Inferior parietal cortex (tissue), 1 donor: ENCODE measurements at regions not wholly inside any gene's neighbourhood (a gene's known extent, or its start where the extent isn't known, plus 50 kb on each side); places are given as distances from the start of the nearest gene placed in this dataset.

Source experiments
- DNase-seq: peaks from one replicate; pipeline ENCODE4 v3.0.0-alpha.2; 2016; ENCODE audit errors: extremely low spot score

- DNase-seq, result no peak
These were observed 603.2 kb upstream of the KCNMB2 start for GRCh38 chr3:177932750-177933660.

DNA sequence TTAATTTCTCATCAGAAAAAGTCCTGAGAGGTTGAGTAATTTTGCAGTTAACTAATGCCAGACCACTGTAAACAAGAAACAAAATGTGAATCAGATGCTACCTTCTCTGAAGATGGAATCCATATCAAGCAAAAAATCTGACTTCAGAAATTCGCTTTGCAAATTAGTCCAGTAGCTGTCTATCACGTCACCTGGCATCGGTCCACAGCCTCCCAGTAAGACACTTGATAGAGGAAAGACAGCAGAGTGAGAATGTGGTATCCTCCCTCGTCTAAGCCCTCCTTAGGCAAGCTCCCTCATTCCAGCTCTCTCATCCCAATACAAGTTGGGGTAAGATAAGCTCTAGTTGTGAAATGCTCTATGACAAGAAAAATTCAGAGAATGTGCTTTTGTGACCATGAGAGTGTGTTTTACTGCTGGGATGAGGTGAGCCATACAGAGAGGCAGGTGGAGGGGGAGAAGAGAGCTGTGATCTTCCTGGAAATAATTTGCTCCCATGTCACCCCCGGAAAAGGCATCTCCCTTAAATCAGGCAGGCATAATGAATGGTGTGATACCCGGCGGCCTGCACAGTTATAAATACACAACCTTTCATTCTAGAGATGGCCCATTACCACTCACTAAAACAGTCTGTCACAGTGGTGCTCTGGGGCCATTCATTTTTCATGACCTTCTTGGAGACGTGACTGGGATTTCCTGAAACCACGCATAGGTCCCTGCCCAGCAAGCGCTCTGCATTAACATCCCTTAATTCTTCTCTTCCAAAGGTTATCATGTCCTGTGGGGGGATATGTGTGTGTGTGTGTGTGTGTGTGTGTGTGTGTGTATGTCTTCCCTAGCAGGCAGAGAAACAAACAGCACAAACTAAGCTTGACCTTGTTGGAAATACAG lies 602.0 kb upstream of the KCNMB2 start:
- DNase-seq, result no peak

DNA sequence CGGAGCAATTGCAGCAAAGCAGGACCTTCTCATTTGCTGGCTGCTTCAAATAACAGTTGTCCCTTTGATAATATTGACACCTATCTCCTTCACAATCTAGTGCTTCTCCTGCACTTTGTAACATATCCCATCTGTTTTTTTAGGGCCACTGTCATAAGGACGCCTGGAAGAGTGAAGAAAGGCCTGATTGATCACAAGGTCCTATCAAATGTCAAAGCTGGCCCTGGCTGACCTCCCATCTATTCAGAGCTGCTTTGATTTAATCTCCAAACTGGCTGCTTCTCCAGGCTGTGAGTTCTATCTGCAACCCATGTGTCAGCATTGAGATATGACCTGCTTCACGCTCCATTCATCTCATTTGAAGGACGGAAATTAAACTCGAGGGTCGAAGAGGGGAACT lies 601.2 kb upstream of the KCNMB2 start:
- no peak for DNase-seq

DNA sequence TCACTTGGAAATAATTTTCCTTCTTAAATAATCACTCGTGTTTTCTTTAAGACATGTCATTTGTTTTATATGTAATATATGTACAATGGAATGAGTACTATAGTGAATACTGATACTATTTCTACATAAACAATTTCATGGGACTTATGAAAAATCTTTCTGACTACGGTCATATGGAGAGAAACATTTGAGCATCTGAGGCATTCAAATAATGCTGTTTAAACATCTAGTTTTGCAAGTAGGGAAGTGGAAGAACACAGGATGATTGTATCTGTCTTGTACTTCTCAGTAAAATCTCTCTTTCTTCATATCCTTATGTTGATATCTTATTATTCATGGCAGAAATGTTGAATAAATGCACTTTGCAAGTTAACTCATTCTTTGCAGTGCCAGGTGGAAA lies 599.5 kb upstream of the KCNMB2 start:
- DNase-seq, result no peak

DNA sequence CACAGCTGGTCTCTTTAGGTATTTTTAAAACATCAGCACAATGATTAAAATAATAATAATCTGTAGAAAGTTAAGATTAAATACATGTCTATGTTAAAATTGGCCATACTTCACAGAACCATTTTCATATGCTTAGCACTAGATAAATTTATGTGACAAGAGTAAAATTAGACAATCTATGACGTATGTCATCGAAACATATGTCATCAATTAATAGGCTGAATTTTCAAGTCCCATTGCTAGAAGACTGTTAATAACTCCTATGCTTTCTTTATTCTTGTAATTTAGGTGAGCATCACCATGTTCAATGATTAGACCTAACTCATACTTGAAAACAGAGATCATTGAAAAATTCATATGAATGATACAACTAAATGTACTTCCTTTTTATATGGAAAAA lies 593.3 kb upstream of the KCNMB2 start:
- DNase-seq, result no peak

DNA sequence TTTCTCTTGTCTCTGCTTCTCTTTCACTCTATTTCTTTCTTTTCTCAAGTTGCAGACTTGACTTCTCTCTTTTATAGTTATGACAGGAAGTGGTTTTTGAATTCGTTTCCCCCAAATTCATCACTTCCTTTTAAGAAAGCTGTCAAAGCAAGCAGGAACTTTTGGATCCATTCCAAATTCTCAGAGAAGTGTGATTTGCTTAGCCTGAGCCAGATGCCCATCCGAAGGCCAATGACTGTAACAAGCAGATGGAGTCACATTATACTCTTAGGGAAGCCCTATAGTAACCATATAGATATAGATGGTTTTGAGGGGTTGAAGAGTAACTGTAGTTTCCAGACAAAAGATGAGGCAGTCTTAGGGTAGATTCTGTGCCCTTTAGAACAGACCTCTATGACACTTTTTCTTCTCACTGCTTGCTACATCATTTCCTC lies 592.0 kb upstream of the KCNMB2 start:
- DNase-seq, result no peak

DNA sequence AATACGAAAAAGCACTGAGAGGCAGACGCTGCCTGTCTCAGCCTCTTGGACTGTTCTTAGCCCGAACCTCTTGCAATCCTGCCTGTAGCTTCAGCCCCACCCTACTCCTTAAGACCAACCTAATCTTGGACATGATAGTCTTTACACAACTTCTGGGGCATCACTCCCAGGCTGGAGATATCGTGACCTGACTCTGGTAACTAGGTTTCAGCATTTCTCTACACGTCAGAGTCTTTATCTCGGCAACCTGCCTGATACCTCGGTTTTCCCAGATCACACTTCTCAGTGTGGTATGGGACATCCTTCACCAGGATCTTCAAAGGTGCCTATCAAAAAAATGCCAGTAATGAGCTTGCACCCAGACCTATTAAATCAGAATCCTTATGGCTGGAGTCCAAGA lies 590.2 kb upstream of the KCNMB2 start:
- DNase-seq, result no peak

DNA sequence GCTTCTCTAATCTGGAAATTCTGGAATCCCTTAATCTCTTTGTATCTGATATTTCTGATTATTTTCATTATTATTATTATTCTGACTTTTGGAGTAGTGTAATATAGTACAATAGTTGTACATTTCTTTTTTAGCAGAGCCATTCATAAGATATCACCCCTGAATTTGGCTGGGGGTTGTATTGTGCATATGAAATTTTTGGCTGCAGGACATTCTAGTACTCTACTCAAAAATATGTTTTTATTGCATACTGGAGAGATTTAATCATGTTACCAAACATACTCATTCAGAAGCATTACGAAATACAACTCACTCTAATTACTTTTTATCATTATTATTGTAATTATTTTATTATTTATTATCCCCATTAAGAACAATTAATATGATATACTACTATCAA lies 589.7 kb upstream of the KCNMB2 start:
- no peak for DNase-seq

DNA sequence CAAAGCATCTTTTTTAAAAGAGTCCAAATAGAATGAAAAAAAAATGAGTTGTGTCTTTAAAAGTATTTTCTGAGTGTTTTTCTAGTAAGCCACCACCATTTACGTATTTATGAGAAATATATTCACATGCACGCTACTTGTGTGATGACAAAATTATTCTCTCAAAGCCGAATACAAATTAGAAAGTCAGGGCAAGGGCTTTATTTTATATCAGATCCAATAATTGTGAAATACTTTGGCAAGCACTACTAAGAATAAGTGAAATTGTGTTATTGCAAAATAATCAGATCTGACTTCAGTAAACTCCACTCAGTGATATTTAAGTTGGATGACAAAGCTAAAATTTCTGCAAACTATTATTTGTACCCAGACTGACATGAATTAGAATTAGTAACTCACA lies 589.3 kb upstream of the KCNMB2 start:
- no peak for DNase-seq

DNA sequence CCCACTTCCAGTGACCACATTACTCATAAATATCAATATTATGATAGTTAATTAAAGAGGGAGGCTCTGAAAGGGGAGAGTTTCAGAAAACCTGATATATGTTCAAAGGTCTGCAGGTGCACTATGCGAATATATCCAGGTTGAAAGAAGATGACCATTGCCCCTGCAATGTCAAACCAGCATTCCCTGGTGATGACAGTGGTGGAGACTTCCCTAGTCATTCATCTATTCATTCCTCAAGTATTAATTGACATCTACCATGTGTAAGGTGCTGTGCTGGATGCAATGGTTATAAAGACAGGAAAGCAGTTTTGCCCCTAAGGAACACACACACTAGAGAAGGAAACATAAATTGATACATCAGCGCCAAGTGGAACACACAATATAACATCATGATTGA lies 588.3 kb upstream of the KCNMB2 start:
- DNase-seq, result no peak

GRCh38 chr3:177948716-177949425 lies 587.4 kb upstream of the KCNMB2 start:
- no peak for DNase-seq

GRCh38 chr3:177959188-177959587 lies 577.0 kb upstream of the KCNMB2 start:
- no peak for DNase-seq

GRCh38 chr3:177960014-177960413 lies 576.2 kb upstream of the KCNMB2 start:
- no peak for DNase-seq

DNA sequence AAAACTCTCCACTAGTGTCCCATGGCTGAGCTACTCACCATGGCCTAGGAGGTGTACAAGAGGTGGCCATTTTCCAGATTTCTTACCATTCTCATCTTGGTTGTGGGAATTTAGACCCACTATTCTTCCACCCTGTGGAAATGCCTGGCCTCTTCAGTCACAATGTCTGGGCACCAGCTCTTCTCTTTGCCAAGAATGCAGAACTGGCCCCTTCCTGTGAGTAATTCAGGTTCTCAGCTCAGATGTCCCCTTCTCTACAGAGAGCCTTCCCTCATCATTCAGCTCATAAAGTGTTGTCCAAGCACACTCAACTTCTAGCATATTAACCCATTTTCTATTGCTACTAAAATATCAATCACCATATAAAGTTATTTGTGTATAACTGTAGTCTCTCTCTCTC lies 575.5 kb upstream of the KCNMB2 start:
- DNase-seq, result no peak

- DNase-seq, result no peak
These were observed 574.5 kb upstream of the KCNMB2 start for GRCh38 chr3:177961784-177962183.

- DNase-seq, result no peak
These were observed 569.7 kb upstream of the KCNMB2 start for GRCh38 chr3:177966493-177966892.

- DNase-seq, result no peak
These were observed 567.3 kb upstream of the KCNMB2 start for GRCh38 chr3:177968891-177969290.

GRCh38 chr3:177973241-177973840 lies 562.9 kb upstream of the KCNMB2 start:
- no peak for DNase-seq

- no peak for DNase-seq
These were observed 560.0 kb upstream of the KCNMB2 start for GRCh38 chr3:177976241-177976640.

- no peak for DNase-seq
These were observed 559.4 kb upstream of the KCNMB2 start for GRCh38 chr3:177976866-177977265.

- DNase-seq, result no peak
These were observed 558.7 kb upstream of the KCNMB2 start for GRCh38 chr3:177977381-177978158.
